K562 (cell line): ENCODE measurements at regions not wholly inside any gene's neighbourhood (a gene's known extent, or its start where the extent isn't known, plus 50 kb on each side); places are given as distances from the start of the nearest gene placed in this dataset.

Experiments used
- ATAC-seq: fragments of 200-7000 bp; cut with Tn5 transposase; 3 replicates; pipeline ENCODE4 v1.9.1; 2020; ENCODE audit warnings: moderate library complexity
- BruUV-seq: library from RNA; stranded (reverse); fragments of 400-500 nt; replicated peaks from 2 replicates; lab custom pipeline; 2021; lab: Mats Ljungman, UMichigan
- CTCF ChIA-PET: fragments of 300-600 bp; formaldehyde crosslinking; extraction: SDS; loops from one replicate; lab custom pipeline; 2021; ENCODE audit warnings: low intra/inter-chr PET ratio; lab: Yijun Ruan, JAX
- POLR2A ChIA-PET: fragments of 300-600, 350-650 bp; sonication (Branson Sonifier 250); formaldehyde crosslinking; extraction: SDS; loops from one replicate; lab custom pipeline; 2021; ENCODE audit warnings: antibody characterized with exemption, inconsistent platforms; lab: Yijun Ruan, JAX
- DNase-seq, 4 experiments: peaks; one replicate each; pipeline versions ENCODE4 v3.0.0 to v3.0.0-alpha.2; 2011 to 2018; ENCODE audit warnings: low spot score in 3 of 4, mixed read lengths in 3 of 4; ENCODE audit errors: extremely low read depth in 1 of 4
- FAIRE-seq: peaks from 2 replicates; lab custom pipeline; 2011; peaks lifted over from hg19 to GRCh38; lab: Jason Lieb, UNC
- H2AFZ ChIP-seq: 2 replicates; pipeline ENCODE4 v1.6.0; 2011; ENCODE audit warnings: low read depth, low read length, control low read depth, inconsistent platforms
- H3K27ac ChIP-seq: fragments of 200-600 bp; 3 replicates; pipeline ENCODE4 v1.8.0; 2011; ENCODE audit warnings: low read depth, mild to moderate bottlenecking, control low read depth, inconsistent platforms, low read length, moderate library complexity, mixed read lengths; ENCODE audit errors: extremely low read depth
- H3K27me3 ChIP-seq, 2 experiments: fragments of 300-600 bp in 1 of 2; 2 replicates in 1 of 2; 3 replicates in 1 of 2; pipeline versions ENCODE4 v1.6.0 to v1.8.0; 2011; ENCODE audit warnings: inconsistent platforms in 2 of 2, low read length in 2 of 2, mild to moderate bottlenecking in 1 of 2, mixed read lengths in 1 of 2, moderate library complexity in 1 of 2; ENCODE audit not compliant: control insufficient read depth in 2 of 2, insufficient read depth in 2 of 2
- H3K36me3 ChIP-seq: fragments of 300-600 bp; 3 replicates; pipeline ENCODE4 v1.8.0; 2011; ENCODE audit warnings: mild to moderate bottlenecking, low read length, inconsistent platforms; ENCODE audit not compliant: control insufficient read depth, insufficient read depth
- H3K4me1 ChIP-seq, 2 experiments: fragments of 200-600 bp in 1 of 2; replicated peaks in 1 of 2; 2 replicates in 1 of 2; 3 replicates in 1 of 2; pipeline versions ENCODE4 v1.5.1 to v1.8.0; 2011; ENCODE audit warnings: inconsistent platforms in 2 of 2, low read length in 2 of 2, mild to moderate bottlenecking in 1 of 2, mixed read lengths in 1 of 2, moderate library complexity in 1 of 2; ENCODE audit not compliant: control insufficient read depth in 2 of 2, insufficient read depth in 2 of 2
- H3K4me2 ChIP-seq: 2 replicates; pipeline ENCODE4 v1.6.1; 2011; ENCODE audit warnings: low read length, control low read depth, inconsistent platforms, mixed read lengths; ENCODE audit not compliant: insufficient read depth
- H3K4me3 ChIP-seq: fragments of 200-600 bp; sonication (generic), shearing (Covaris generic); 2 replicates; pipeline ENCODE4 v1.5.1; 2016; ENCODE audit warnings: control low read depth, inconsistent platforms
- H3K79me2 ChIP-seq: fragments of 200-600 bp; 3 replicates; pipeline ENCODE4 v1.8.0; 2011; ENCODE audit warnings: low read length, inconsistent platforms; ENCODE audit not compliant: control insufficient read depth, insufficient read depth
- H3K9ac ChIP-seq, 2 experiments: 2 replicates each; pipeline versions ENCODE4 v1.6.0 to v1.6.1; 2011; ENCODE audit warnings: low read depth in 2 of 2, low read length in 2 of 2, control low read depth in 1 of 2, inconsistent platforms in 1 of 2, mild to moderate bottlenecking in 1 of 2, mixed read lengths in 1 of 2; ENCODE audit not compliant: insufficient read depth in 1 of 2
- H3K9me1 ChIP-seq: one replicate; pipeline ENCODE4 v1.6.0; 2011; ENCODE audit warnings: inconsistent platforms, mild to moderate bottlenecking, low read length, moderate library complexity; ENCODE audit not compliant: control insufficient read depth, insufficient read depth
- H3K9me3 ChIP-seq: replicated peaks from 2 replicates; pipeline ENCODE4 v1.5.1; 2011; ENCODE audit warnings: low read depth, low read length, inconsistent platforms; ENCODE audit not compliant: control insufficient read depth, insufficient read depth
- H4K20me1 ChIP-seq: replicated peaks from 2 replicates; pipeline ENCODE4 v1.6.1; 2011; ENCODE audit warnings: low read length, inconsistent platforms, mixed read lengths; ENCODE audit not compliant: control insufficient read depth, insufficient read depth
- CBFA2T2 ChIP-seq: fragments of 450-650 bp; conservative IDR thresholded peaks from 2 replicates; pipeline ENCODE4 v1.6.1; 2017; ENCODE audit warnings: mild to moderate bottlenecking
- CEBPG ChIP-seq, 3 experiments: fragments of 200-800 bp in 1 of 3; sonication (Bioruptor generic) in 1 of 3; sonication (generic) in 1 of 3; formaldehyde crosslinking in 1 of 3; IDR thresholded peaks in 2 of 3; conservative IDR thresholded peaks in 1 of 3; 2 replicates each; pipeline versions ENCODE4 v1.6.1 to v1.8.0; 2016 to 2022; ENCODE audit warnings: missing compliant biosample characterization in 2 of 3, missing genetic modification characterization in 2 of 3, mild to moderate bottlenecking in 1 of 3, missing genetic modification reagents in 1 of 3
- ESRRB ChIP-seq: fragments of 250-450 bp; sonication (Bioruptor Pico); IDR thresholded peaks from 2 replicates; pipeline ENCODE4 v1.5.0; 2020; ENCODE audit warnings: mild to moderate bottlenecking, moderate library complexity, borderline replicate concordance
- LCOR ChIP-seq: sonication (generic); formaldehyde crosslinking; IDR thresholded peaks from 2 replicates; pipeline ENCODE4 v1.8.0; 2022; ENCODE audit warnings: mild to moderate bottlenecking, missing genetic modification reagents
- MXI1 ChIP-seq: IDR thresholded peaks from 2 replicates; pipeline ENCODE4 v1.6.1; 2011; ENCODE audit warnings: low read depth, mild to moderate bottlenecking, improper control_type of control experiment, low read length
- TAL1 ChIP-seq: fragments of 450-650 bp; IDR thresholded peaks from 2 replicates; pipeline ENCODE4 v1.6.1; 2016; ENCODE audit warnings: mild to moderate bottlenecking
- XRCC4 ChIP-seq: IDR thresholded peaks from one replicate; pipeline ENCODE4 v1.6.1; 2011; ENCODE audit not compliant: insufficient read depth, insufficient read length; ENCODE audit errors: extremely low read depth
- ZNF668 ChIP-seq: fragments of 250-450 bp; sonication (Bioruptor Pico); IDR thresholded peaks from 2 replicates; pipeline ENCODE4 v1.8.0; 2022; ENCODE audit warnings: mild to moderate bottlenecking, inconsistent platforms
- WGBS: fragments of 100-300 bp; shearing (Covaris generic); methylation state at CpG from one replicate; pipeline ENCODE4 v1.1.6; 2016; ENCODE audit warnings: low coverage, mixed read lengths; ENCODE audit not compliant: insufficient coverage; ENCODE audit errors: missing lambda C conversion rate; 5-methylcytosine and 5-hydroxymethylcytosine counted together
- in situ Hi-C: fragments of 300-500 bp; cut with MboI; formaldehyde crosslinking; loops from 4 replicates; pipeline ENCODE4 v1.15.0; 2018; ENCODE audit warnings: inconsistent platforms, mixed read lengths
- intact Hi-C: fragments of 100-400 bp; cut with micrococcal nuclease; formaldehyde crosslinking; loops from 2 replicates; pipeline ENCODE4 v1.14.2; 2022
- TF ChIP-seq, protein P1 (sequence below), 2 experiments: fragments of 200-800 bp in 1 of 2; sonication (Bioruptor generic) in 1 of 2; sonication (generic) in 1 of 2; formaldehyde crosslinking in 1 of 2; IDR thresholded peaks in 1 of 2; conservative IDR thresholded peaks in 1 of 2; 2 replicates each; pipeline versions ENCODE4 v1.5.0 to v1.6.1; 2016 to 2020; ENCODE audit warnings: missing compliant biosample characterization in 1 of 2, missing genetic modification characterization in 1 of 2, missing genetic modification reagents in 1 of 2

DNA sequence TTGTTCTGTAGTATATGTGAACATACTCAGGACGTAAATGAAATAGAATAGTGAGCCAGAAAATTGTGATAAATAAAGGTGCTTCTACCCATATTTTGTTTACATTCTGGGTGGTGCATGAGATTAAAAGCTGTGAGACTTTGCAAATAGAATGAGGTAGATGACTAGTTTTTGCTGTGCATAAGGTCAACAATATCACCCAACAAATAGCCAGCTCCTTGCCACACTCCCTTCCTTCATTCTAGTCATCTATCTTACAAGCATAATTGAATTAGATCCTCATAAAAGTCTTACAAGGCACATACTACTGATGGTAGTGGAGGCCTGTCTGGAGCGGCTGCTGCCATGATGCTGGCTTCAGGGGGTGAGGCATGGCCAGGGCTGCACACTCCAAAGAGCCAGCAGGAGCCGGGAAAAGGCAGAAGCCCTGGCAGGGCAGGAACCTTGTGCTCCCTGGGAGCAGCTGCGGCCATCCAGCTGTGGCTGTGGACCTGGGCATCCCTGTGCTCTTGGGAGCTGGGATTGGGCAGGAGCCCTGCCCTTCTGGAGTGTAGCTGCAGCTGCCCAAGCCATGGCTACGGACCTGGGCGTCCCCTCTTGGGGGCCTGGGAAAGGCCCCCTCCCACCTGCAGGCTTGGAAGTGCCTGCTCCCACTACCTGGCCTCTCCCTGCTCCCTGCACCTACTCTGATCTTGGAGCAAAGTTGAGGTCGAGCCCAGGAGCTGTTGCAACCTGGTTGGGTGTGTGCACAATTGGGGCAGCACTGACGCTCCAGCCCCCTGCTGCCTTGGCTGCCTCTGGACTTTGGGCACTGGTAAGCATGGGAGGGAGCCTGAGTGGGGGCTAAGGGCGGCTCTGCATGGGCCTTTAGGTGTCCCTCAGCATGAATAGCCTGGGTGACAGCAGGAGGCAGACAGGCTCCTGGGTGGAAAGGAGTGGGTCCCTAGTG lies 112.8 kb downstream of the DACT1 start:
- CTCF ChIA-PET: no interaction called here
- Histone ChIP-seq H3K4me2 (no peak overlapping the region), H3K9me1 (no peaks in the 10 kb centered on the region), H3K36me3 (no peaks in the 10 kb centered on the region), H3K27ac (no peak overlapping the region), H3K4me3 (no peak overlapping the region), H4K20me1 (no peaks in the 10 kb centered on the region), H3K4me1 (peaks cover 6 to 14% of the 10 kb centered on the region in 2 experiments; a peak in 4 of 5 replicates), H3K27me3 (no peaks in the 10 kb centered on the region), H3K9ac (no peak overlapping the region), H2AFZ (no peak overlapping the region), H3K9me3 (no peaks in the 10 kb centered on the region), H3K79me2 (no peaks in the 10 kb centered on the region)
- no TSS peak for BruUV-seq
- ATAC-seq (no peak), DNase-seq (no peak), FAIRE-seq (no peak)
- WGBS: 30% methylated on average over 6 of the region's 9 CpGs
- in situ Hi-C loops (no loop called here), intact Hi-C loops (no loop called here)
- TF ChIP-seq ZNF668 (CRISPR knock-in tag): no peak
- TF ChIP-seq CBFA2T2: no peak
- TF ChIP-seq LCOR (CRISPR knock-in tag): no peak
- TF ChIP-seq, protein P1, sequence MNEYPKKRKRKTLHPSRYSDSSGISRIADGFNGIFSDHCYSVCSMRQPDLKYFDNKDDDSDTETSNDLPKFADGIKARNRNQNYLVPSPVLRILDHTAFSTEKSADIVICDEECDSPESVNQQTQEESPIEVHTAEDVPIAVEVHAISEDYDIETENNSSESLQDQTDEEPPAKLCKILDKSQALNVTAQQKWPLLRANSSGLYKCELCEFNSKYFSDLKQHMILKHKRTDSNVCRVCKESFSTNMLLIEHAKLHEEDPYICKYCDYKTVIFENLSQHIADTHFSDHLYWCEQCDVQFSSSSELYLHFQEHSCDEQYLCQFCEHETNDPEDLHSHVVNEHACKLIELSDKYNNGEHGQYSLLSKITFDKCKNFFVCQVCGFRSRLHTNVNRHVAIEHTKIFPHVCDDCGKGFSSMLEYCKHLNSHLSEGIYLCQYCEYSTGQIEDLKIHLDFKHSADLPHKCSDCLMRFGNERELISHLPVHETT (CRISPR knock-in tag; conservative IDR thresholded peaks at IDR 0.05 in 1 of 2, IDR thresholded peaks at IDR 0.05 in 1 of 2): no peak
- no peak for TF ChIP-seq MXI1
- TF ChIP-seq ESRRB (CRISPR knock-in tag): no peak
- no peak for TF ChIP-seq CEBPG (CRISPR knock-in tag; IDR thresholded peaks at IDR 0.05)
- TF ChIP-seq CEBPG (tag; conservative IDR thresholded peaks at IDR 0.05 in 1 of 2, IDR thresholded peaks at IDR 0.05 in 1 of 2): no peak
- no peak for TF ChIP-seq TAL1
- TF ChIP-seq XRCC4: no peak
- POLR2A ChIA-PET: interaction anchor here (0.5 to 0.7 kb wide), 3 partner anchors 55 to 423 kb away, joined by 3 read pairs; no protein-coding TSS in a partner anchor
